ENCODE measurements at regions not wholly inside any gene's neighbourhood (a gene's known extent, or its start where the extent isn't known, plus 50 kb on each side); places are given as distances from the start of the nearest gene placed in this dataset.
"Not testable (repeated sequence)": the region's sequence is repeated elsewhere in the genome, so short reads cannot be mapped to it uniquely, and the experiment has no call there.

DNA sequence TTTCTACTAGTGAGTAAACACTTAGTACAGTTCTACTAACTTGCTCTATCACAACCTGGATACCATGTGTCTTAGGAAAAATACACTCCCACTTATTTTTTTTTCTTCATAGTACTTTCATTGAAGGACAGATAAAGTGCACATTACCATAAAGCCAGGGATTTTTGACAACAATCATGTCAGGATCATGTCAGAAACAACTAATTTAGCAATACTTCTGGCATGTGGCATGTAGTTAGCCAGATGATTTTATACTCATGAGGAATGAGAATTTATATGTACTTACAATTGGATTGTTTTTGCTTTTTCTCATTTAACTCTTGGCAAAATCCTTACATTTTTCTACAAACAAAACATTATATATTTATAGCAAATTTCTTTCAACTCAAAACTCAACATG is 630.7 kb upstream of the GRM3 start:
- no peak for DNase-seq (ENCODE audit: low spot score)

- no peak for DNase-seq (ENCODE audit: low spot score)
Measured at GRCh38 chr7:86008898-86009297, 634.8 kb upstream of the GRM3 start.

DNA sequence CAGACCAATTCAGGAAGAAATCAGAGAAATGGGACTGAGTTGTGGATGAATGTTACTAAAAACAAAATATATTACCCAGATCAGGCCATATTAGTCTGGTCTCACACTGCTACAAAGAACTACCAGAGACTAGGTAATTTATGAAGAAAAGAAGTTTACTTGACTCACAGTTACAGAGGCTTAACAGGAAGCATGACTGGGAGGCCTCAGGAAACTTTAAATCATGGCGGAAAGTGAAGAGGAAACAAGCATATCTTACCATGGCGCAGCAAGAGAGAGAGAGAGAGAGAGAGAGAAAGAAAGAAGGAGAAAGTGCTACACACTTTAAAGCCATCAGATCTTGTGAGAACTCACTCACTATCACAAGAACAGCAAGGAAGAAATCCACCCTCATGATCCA is 636.8 kb upstream of the GRM3 start:
- no peak for DNase-seq (ENCODE audit: low spot score)

DNA sequence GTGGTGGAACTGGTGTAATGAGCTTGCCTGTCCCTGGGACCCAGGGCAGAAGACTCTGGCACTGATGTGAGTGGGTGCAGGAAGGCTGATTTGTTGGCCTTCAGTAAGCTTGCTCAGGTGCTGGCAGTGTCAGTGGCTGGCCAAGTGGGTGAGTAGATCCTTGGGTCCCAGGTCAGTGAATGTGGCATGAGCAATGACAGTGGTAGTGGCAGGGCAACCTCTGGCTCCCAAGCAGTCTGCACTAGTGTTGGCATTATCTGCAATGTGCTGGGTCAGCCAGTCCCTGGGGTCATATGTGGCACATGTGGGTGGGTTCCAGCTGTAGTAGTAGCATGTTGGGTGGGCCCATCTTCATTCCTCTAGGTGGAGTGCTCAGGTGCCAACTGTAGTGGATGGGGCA is 640.9 kb upstream of the GRM3 start:
- DNase-seq (ENCODE audit: low spot score) = no peak

GRCh38 chr7:85997515-85997914 is 646.2 kb upstream of the GRM3 start:
- no peak for DNase-seq (ENCODE audit: low spot score)

DNA sequence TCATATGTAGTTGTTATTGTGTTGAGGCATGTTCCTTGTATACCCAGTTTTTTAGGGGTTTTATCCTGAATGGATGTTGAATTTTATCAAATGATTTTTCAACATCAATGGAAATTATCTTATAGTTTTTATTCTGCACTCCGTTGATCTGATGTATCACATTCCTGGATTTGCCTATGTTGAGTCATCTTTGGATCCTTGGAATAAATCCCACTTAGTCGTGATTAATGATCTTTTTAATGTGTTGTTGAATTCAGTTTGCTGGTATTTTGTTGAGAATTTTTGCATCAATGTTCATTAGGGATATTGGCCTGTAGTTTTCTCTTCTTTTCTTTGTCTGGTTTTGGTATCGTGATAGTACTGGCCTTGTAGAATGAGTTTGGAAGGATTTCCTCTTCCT is 648.6 kb upstream of the GRM3 start:
- no peak for DNase-seq (ENCODE audit: low spot score)

DNA sequence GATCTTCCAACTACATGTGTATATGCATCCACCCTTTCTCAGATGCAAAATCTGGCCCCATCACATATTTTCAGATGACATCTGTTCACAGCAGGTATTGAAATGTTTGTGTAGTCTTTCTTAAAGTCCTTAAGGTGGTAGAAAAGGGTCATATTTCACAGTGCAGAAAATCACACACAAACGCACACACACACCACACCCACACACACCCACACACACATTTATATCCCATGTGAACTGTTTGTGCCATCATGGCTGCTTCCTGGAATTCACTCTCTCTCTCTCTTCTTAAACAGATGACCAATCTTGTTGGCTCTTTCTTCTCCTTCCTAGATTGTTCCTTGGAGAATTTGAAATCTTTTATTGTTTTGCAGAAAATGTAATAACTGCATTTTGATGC is 663.0 kb upstream of the GRM3 start:
- no peak for DNase-seq (ENCODE audit: low spot score)

- no peak for DNase-seq (ENCODE audit: low spot score)
Measured at GRCh38 chr7:85974176-85974575, 669.5 kb upstream of the GRM3 start.

GRCh38 chr7:85972504-85973141 is 671.1 kb upstream of the GRM3 start:
- DNase-seq (ENCODE audit: low spot score) = no peak

- no peak for DNase-seq (ENCODE audit: low spot score)
Measured at GRCh38 chr7:85954961-85955360, 688.7 kb upstream of the GRM3 start.

- DNase-seq (ENCODE audit: low spot score) = no peak
Measured at GRCh38 chr7:85950871-85951270, 692.8 kb upstream of the GRM3 start.

- DNase-seq (ENCODE audit: low spot score) = no peak
Measured at GRCh38 chr7:85950418-85950817, 693.3 kb upstream of the GRM3 start.

DNA sequence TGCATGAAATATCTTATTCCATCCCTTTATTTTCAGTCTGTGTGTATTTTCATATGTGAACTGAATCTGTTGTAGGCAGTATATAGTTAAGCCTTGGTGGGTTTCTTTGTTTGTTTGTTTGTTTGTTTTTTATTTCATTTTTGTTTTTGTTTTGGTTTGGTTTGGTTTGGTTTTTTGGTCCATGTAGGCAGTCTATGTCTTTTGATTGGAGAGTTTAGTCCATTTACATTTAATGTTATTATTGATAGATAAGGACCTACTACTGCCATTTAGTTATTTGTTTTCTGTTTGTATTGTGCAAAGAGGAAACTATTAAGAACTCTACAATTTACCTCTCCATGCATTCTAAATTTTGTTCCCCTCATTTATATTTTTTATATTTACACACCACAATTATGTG is 695.9 kb upstream of the GRM3 start:
- no peak for DNase-seq (ENCODE audit: low spot score)

- no peak for DNase-seq (ENCODE audit: low spot score)
Measured at GRCh38 chr7:85940798-85941197, 702.9 kb upstream of the GRM3 start.

- no peak for DNase-seq (ENCODE audit: low spot score)
Measured at GRCh38 chr7:85931919-85932318, 711.8 kb upstream of the GRM3 start.

- DNase-seq (ENCODE audit: low spot score) = no peak
Measured at GRCh38 chr7:85928500-85928899, 715.2 kb upstream of the GRM3 start.

DNA sequence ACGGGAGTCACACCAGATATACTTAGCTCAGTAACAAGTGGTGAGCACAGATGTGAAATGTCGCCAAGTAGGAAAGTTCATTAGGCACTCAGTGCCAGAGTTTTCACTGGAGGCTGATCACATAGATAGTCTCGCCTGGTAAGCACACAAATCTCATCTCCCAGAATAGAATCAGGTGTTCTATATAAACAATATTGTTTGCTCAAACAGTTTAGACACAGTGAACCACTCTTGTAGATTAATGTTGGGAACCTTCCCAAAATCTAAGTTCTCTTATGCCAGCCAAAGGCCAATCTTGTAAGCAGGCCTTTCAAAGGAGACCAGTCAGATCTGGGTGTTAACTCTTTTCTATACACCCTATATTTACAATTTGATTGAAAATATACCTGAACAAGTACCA is 716.5 kb upstream of the GRM3 start:
- no peak for DNase-seq (ENCODE audit: low spot score)

DNA sequence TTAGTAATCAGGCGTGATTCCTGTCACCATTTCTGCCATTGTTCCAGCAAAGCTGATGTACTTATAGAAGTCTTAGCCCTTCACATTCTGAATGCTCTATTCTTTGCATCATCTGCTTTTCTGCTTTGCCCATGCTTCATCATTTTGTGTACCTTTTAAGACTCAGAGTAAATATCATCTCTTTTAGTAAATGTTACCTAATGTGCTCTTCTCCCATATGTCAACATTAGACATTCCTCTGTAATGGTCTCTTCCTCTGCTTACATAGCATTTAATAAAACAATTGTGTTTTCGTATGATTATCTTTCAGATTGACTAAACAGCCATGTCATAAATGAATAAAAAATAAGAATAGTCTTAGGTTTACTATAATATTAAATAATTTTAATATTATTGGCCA is 719.6 kb upstream of the GRM3 start:
- DNase-seq (ENCODE audit: low spot score) = no peak

DNA sequence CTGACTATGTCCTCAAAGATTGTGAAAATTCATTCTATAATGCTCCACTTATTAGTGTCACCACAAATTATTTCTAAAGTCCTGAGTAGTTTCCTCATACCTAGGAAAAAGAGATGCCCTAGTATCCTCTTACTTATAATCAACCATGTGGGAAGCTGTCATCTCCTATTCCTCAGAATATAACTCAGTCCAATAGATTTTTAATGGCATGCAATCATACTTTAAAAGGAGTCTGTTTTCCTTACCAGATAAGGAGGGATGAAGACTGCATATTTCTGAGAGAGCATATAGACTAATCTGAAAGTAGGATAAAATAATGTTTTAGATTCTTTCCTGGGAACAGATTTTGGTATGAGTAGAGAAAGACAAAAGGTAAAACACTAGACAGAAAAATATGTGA is 727.7 kb upstream of the GRM3 start:
- no peak for DNase-seq (ENCODE audit: low spot score)

DNA sequence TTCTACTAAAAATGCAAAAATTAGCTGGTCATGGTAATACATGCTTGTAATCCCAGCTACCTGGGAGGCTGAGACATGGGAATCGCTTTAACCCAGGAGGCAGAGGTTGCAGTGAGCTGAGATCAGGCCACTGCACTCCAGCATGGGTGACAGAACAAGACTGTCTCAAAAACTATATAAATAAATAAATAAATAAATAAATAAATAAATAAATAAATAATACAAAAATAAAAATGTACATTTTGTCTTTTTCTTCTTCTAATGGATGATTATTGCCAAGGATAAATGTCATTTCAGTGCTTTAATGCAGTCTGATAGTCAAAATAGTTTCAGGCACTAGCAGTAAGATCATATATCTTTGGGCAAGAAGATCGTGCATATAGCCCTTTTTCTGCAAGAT is 727.6 kb upstream of the SEMA3D start:
- no peak for DNase-seq (ENCODE audit: low spot score)

DNA sequence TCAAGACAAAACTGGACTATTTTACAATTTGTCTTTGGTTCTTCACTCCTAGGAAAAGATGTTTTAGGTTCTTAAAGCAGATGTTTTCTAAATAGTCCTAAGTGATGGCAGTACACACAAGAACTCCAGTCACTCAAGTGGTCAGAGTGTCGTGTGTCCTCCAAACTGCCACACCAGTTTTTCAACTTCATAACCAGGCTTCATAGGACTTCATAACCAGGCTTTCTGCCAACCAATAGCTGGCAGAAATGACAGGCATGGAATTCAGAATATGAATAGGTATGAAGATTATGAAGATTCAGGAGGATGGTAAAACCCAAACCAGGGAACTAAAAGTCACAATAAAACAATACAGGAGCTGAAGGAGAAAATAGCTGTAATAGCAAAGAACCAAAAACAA is 721.2 kb upstream of the SEMA3D start:
- no peak for DNase-seq (ENCODE audit: low spot score)

DNA sequence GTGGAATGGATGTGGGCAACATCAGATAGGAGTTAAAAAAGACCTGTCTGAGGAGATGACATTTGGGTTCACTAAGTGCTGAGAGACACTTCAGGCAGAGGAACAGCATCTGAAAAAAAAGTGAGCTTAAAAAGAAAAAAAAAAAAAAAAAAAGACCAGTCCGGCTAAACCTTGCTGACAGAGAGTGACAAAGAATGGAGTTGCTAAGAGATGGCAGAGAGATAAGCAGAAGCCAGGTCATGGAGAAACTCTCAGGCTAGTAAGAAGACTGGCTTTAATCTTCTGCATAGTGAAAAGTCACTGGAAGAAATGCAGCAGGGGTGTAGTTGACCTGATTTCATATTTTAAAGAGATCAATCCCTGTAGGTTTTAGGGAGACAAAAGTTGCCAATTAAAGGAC is 711.1 kb upstream of the SEMA3D start:
- no peak for DNase-seq (ENCODE audit: low spot score)

- no peak for DNase-seq (ENCODE audit: low spot score)
Measured at GRCh38 chr7:85896531-85896930, 709.7 kb upstream of the SEMA3D start.

DNA sequence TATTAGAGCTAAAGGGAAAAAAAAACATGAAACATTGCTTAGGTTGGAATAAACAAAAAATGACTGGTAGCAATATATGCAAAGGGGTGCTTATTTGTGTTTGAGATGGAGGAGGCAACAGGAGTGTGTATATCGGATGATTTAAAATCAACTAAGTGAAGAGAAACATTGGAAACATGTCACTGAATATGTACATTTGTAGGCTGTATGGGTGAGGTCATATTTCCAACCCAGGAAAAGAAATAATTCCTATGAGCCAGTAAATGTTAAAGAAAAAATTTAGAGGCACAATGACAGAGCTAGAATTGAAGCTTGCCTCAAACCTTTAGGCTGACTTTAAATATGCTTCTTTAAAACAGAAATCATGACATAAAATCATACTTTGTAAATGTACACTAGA is 709.0 kb upstream of the SEMA3D start:
- DNase-seq (ENCODE audit: low spot score) = no peak

DNA sequence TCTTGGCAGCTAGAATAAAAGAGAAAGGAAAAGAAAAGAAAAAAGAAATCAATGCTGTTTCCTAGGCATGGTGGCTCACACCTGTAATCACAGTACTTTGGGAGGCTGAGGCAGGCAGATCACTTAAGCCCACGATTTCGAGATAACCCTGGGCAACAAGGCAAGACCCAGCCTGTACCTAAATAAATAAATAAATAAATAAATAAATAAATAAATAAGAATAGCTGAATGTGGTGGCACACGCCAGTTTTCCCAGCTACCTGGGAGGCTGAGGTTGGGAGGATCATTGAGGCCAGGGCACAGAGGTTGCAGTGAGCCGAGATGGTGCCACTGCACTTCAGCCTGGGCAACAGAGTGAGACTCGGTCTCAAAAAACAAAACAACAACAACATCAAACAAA is 705.0 kb upstream of the SEMA3D start:
- not testable (repeated sequence) for DNase-seq (ENCODE audit: low spot score)
